Activated naive CD4-positive, alpha-beta T cell treated with anti-CD3 and anti-CD28 coated beads for 36 hours (primary cell): ENCODE measurements at regions not wholly inside any gene's neighbourhood (a gene's known extent, or its start where the extent isn't known, plus 50 kb on each side); places are given as distances from the start of the nearest gene placed in this dataset.
"Not testable (repeated sequence)": the region's sequence is repeated elsewhere in the genome, so short reads cannot be mapped to it uniquely, and the experiment has no call there.

Source experiments
- CTCF ChIA-PET: fragments of 350-600 bp; sonication (Branson Sonifier 250); formaldehyde crosslinking; loops from one replicate; lab custom pipeline; 2021; ENCODE audit warnings: antibody characterized with exemption; lab: Charles Lee
- DNase-seq: peaks from one replicate; pipeline ENCODE4 v3.0.0-alpha.2; 2020
- H3K27ac Mint-ChIP-seq: one replicate; pipeline ENCODE4 v1.8.0; 2021; ENCODE audit warnings: mild to moderate bottlenecking, mixed read lengths
- H3K27me3 Mint-ChIP-seq: one replicate; pipeline ENCODE4 v1.8.0; 2021; ENCODE audit warnings: low read depth, mixed read lengths
- H3K36me3 Mint-ChIP-seq: one replicate; pipeline ENCODE4 v1.8.0; 2021; ENCODE audit warnings: low read depth, mixed read lengths
- H3K4me1 Mint-ChIP-seq: one replicate; pipeline ENCODE4 v1.8.0; 2021; ENCODE audit warnings: low read depth, mixed read lengths
- H3K4me3 Mint-ChIP-seq: one replicate; pipeline ENCODE4 v1.8.0; 2021; ENCODE audit warnings: mild to moderate bottlenecking, moderate library complexity, mixed read lengths
- H3K9me3 Mint-ChIP-seq: one replicate; pipeline ENCODE4 v1.8.0; 2021; ENCODE audit warnings: mixed read lengths
- intact Hi-C: fragments of 100-400 bp; cut with micrococcal nuclease; formaldehyde crosslinking; loops from one replicate; pipeline ENCODE4 v1.15.1; 2023

GRCh38 chr3:196135693-196136639 lies 54.1 kb upstream of the TFRC start:
- no peaks in the 10 kb centered on the region for H3K4me1 Mint-ChIP-seq
- no peaks in the 10 kb centered on the region for H3K27me3 Mint-ChIP-seq
- H3K4me3 Mint-ChIP-seq, result no peak overlapping the region
- no peak overlapping the region for H3K27ac Mint-ChIP-seq
- intact Hi-C loops, result no loop called here
- CTCF ChIA-PET, result interaction anchor here (0.7 kb wide), 1 partner anchor 62 kb away, joined by 8 read pairs; no protein-coding TSS in a partner anchor
- no peak for DNase-seq
- H3K9me3 Mint-ChIP-seq, result no peaks in the 10 kb centered on the region
- no peaks in the 10 kb centered on the region for H3K36me3 Mint-ChIP-seq

- DNase-seq, result no peak
- no peaks in the 10 kb centered on the region for H3K4me1 Mint-ChIP-seq
- intact Hi-C loops, result no loop called here
- CTCF ChIA-PET, result no interaction called here
- no peaks in the 10 kb centered on the region for H3K27me3 Mint-ChIP-seq
- H3K9me3 Mint-ChIP-seq, result no peaks in the 10 kb centered on the region
- no peaks in the 10 kb centered on the region for H3K36me3 Mint-ChIP-seq
- H3K27ac Mint-ChIP-seq, result no peak overlapping the region
- H3K4me3 Mint-ChIP-seq, result no peak overlapping the region
Observed at GRCh38 chr3:196134691-196135090, 52.8 kb upstream of the TFRC start.

DNA sequence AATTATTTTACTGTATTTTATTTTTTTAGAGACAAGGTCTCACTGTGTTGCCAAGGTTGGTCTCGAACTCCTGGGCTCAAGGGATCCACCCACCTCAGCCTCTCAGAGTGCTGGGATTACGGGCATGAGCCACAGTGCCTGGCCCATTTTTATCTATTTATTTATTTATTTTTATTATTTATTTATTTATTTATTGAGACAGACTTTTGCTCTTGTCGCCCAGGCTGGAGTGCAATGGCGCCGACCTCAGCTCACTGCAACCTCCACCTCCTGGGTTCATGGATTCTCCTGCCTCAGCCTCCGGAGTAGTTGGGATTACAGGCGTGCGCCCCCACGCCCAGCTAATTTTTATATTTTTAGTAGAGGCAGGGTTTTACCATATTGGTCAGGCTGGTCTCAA lies 52.0 kb upstream of the TFRC start:
- H3K27ac Mint-ChIP-seq, H3K36me3 Mint-ChIP-seq, H3K27me3 Mint-ChIP-seq, DNase-seq, CTCF ChIA-PET, H3K9me3 Mint-ChIP-seq, intact Hi-C loops, H3K4me3 Mint-ChIP-seq, H3K4me1 Mint-ChIP-seq: not testable (repeated sequence)

- H3K27me3 Mint-ChIP-seq, result no peaks in the 10 kb centered on the region
- peaks cover 9% of the 10 kb centered on the region for H3K4me1 Mint-ChIP-seq
- H3K9me3 Mint-ChIP-seq, result no peaks in the 10 kb centered on the region
- H3K36me3 Mint-ChIP-seq, result no peaks in the 10 kb centered on the region
- H3K27ac Mint-ChIP-seq, result no peak overlapping the region
- CTCF ChIA-PET, result no interaction called here
- intact Hi-C loops, result no loop called here
- no peak overlapping the region for H3K4me3 Mint-ChIP-seq
- no peak for DNase-seq
Observed at GRCh38 chr3:196131921-196132320, 50.0 kb upstream of the TFRC start.
